OCI-LY1 (cell line): ENCODE measurements at regions not wholly inside any gene's neighbourhood (a gene's known extent, or its start where the extent isn't known, plus 50 kb on each side); places are given as distances from the start of the nearest gene placed in this dataset.

Experiments
- H2AFZ ChIP-seq: fragments of 200-600 bp; sonication (generic), shearing (Covaris generic); 2 replicates; pipeline ENCODE4 v1.6.0; 2014; ENCODE audit warnings: antibody characterized with exemption, mild to moderate bottlenecking, low read length
- H3F3A ChIP-seq: fragments of 200-600 bp; sonication (generic), shearing (Covaris generic); 2 replicates; pipeline ENCODE4 v1.6.0; 2014; ENCODE audit warnings: mild to moderate bottlenecking, antibody characterized with exemption, low read length, moderate library complexity; ENCODE audit not compliant: insufficient read depth
- H3K27ac ChIP-seq: fragments of 200-600 bp; sonication (generic); 2 replicates; pipeline ENCODE4 v1.5.1; 2014; ENCODE audit warnings: low read length, mixed run types, mild to moderate bottlenecking, low read depth; ENCODE audit not compliant: poor library complexity, severe bottlenecking
- H3K27me3 ChIP-seq: fragments of 200-600 bp; sonication (generic); 2 replicates; pipeline ENCODE4 v1.6.0; 2014; ENCODE audit warnings: antibody characterized with exemption, mild to moderate bottlenecking, low read length, moderate library complexity; ENCODE audit not compliant: insufficient read depth
- H3K36me3 ChIP-seq: fragments of 200-600 bp; sonication (generic); 2 replicates; pipeline ENCODE4 v1.6.1; 2014; ENCODE audit warnings: mild to moderate bottlenecking, antibody characterized with exemption, low read length, moderate library complexity, mixed read lengths; ENCODE audit not compliant: insufficient read depth
- H3K4me1 ChIP-seq: fragments of 200-600 bp; sonication (generic); 2 replicates; pipeline ENCODE4 v1.5.1; 2014; ENCODE audit warnings: mild to moderate bottlenecking, low read length, moderate library complexity; ENCODE audit not compliant: insufficient read depth, severe bottlenecking
- H3K4me2 ChIP-seq: fragments of 200-600 bp; sonication (generic), shearing (Covaris generic); 2 replicates; pipeline ENCODE4 v1.6.1; 2014; ENCODE audit warnings: low read length
- H3K4me3 ChIP-seq: fragments of 200-600 bp; sonication (generic); 2 replicates; pipeline ENCODE4 v1.5.1; 2014; ENCODE audit warnings: low read length, low read depth, mild to moderate bottlenecking, mixed read lengths; ENCODE audit not compliant: poor library complexity, severe bottlenecking
- H3K79me2 ChIP-seq: fragments of 200-600 bp; shearing (Covaris generic); 2 replicates; pipeline ENCODE4 v1.6.1; 2016; ENCODE audit warnings: mixed run types, low read length, mixed read lengths; ENCODE audit not compliant: insufficient read depth
- H3K9ac ChIP-seq: fragments of 200-600 bp; sonication (generic), shearing (Covaris generic); 2 replicates; pipeline ENCODE4 v1.6.1; 2014; ENCODE audit warnings: mild to moderate bottlenecking, low read length, mixed read lengths
- H3K9me2 ChIP-seq: fragments of 200-600 bp; sonication (generic), shearing (Covaris generic); 2 replicates; pipeline ENCODE4 v1.6.1; 2014; ENCODE audit warnings: low read depth, mild to moderate bottlenecking, low read length, mixed read lengths
- H3K9me3 ChIP-seq: fragments of 200-600 bp; shearing (Covaris generic); 2 replicates; pipeline ENCODE4 v1.6.1; 2014; ENCODE audit warnings: low read length, mixed read lengths
- H4K20me1 ChIP-seq: fragments of 200-600 bp; sonication (generic), shearing (Covaris generic); 2 replicates; pipeline ENCODE4 v1.6.0; 2016; ENCODE audit warnings: mild to moderate bottlenecking, low read length; ENCODE audit not compliant: insufficient read depth
- CTCF ChIP-seq: fragments of 200-600 bp; sonication (generic), shearing (Covaris generic); IDR thresholded peaks from 2 replicates; pipeline ENCODE4 v1.5.1; 2017; ENCODE audit warnings: mild to moderate bottlenecking, antibody characterized with exemption, low read length, moderate library complexity, mixed read lengths
- EZH2 ChIP-seq: fragments of 200-600 bp; sonication (generic), shearing (Covaris generic); IDR thresholded peaks from 2 replicates; pipeline ENCODE4 v1.8.0; 2017; ENCODE audit warnings: borderline replicate concordance, mixed run types, mild to moderate bottlenecking, antibody characterized with exemption, low read length, moderate library complexity, mixed read lengths

- Histone ChIP-seq H3K4me1 (no peaks in the 10 kb centered on the region), H3K27ac (no peak overlapping the region), H3K36me3 (no peaks in the 10 kb centered on the region), H4K20me1 (no peaks in the 10 kb centered on the region), H3K4me2 (no peak overlapping the region), H3K9ac (no peak overlapping the region), H3K9me3 (no peaks in the 10 kb centered on the region), H3K9me2 (no peaks in the 10 kb centered on the region), H3K79me2 (no peaks in the 10 kb centered on the region), H2AFZ (no peak overlapping the region), H3K4me3 (no peak overlapping the region), H3K27me3 (no peaks in the 10 kb centered on the region), H3F3A (no peaks in the 10 kb centered on the region)
- TF ChIP-seq CTCF (no peak), EZH2 (no peak)
These were observed 120.1 kb downstream of the MFAP3L start for GRCh38 chr4:169906104-169906503.

- Histone ChIP-seq H3K4me3 (no peak overlapping the region), H3K79me2 (no peaks in the 10 kb centered on the region), H3K4me2 (no peak overlapping the region), H3K9me2 (no peaks in the 10 kb centered on the region), H3K27ac (no peak overlapping the region), H4K20me1 (no peaks in the 10 kb centered on the region), H3K9me3 (no peaks in the 10 kb centered on the region), H3K4me1 (no peaks in the 10 kb centered on the region), H3K9ac (no peak overlapping the region), H3K36me3 (no peaks in the 10 kb centered on the region), H2AFZ (no peak overlapping the region), H3K27me3 (no peaks in the 10 kb centered on the region), H3F3A (no peaks in the 10 kb centered on the region)
- TF ChIP-seq CTCF (no peak), EZH2 (no peak)
These were observed 123.4 kb downstream of the MFAP3L start for GRCh38 chr4:169902658-169903345.

GRCh38 chr4:169900241-169900845, 125.9 kb downstream of the MFAP3L start:
- Histone ChIP-seq H2AFZ (no peak overlapping the region), H3K9me3 (no peaks in the 10 kb centered on the region), H3K27me3 (no peaks in the 10 kb centered on the region), H3K4me1 (no peaks in the 10 kb centered on the region), H3K4me2 (no peak overlapping the region), H3F3A (no peaks in the 10 kb centered on the region), H3K9ac (no peak overlapping the region), H3K79me2 (no peaks in the 10 kb centered on the region), H3K4me3 (no peak overlapping the region), H3K36me3 (no peaks in the 10 kb centered on the region), H4K20me1 (no peaks in the 10 kb centered on the region), H3K9me2 (no peaks in the 10 kb centered on the region), H3K27ac (no peak overlapping the region)
- TF ChIP-seq CTCF (no peak), EZH2 (no peak)
